Neural cell (in vitro differentiated cells): ENCODE measurements at regions not wholly inside any gene's neighbourhood (a gene's known extent, or its start where the extent isn't known, plus 50 kb on each side); places are given as distances from the start of the nearest gene placed in this dataset.

Experiments
- POLR2AphosphoS5 ChIP-seq: IDR thresholded peaks from 2 replicates; pipeline ENCODE4 v1.6.1; 2012
- TF ChIP-seq, protein P1 (sequence below): fragments of 450-650 bp; IDR thresholded peaks from 2 replicates; pipeline ENCODE4 v1.5.1; 2014; ENCODE audit warnings: antibody characterized with exemption, mild to moderate bottlenecking, moderate library complexity; ENCODE audit not compliant: poor library complexity, severe bottlenecking

DNA sequence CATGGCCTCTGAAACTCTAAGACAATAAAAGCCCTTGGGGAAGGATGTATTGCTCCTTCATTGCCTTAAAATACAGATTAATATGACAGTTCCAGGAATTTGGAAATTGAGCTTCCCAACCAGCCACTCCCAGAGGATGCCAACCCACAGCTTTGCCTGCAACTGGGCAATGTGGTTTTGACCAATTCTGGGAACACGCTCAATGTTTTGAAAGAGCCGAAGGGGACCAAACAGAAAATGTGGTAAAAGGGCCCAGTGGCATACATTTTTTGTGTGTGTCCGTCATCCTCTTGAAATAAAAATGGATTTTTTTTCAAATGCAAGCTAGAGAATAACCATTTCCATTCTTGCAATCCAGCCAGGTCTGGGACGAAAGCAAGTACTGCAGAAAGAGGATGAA is 88.3 kb upstream of the PLEKHG7 start:
- no peak for TF ChIP-seq POLR2AphosphoS5
- TF ChIP-seq, protein P1, sequence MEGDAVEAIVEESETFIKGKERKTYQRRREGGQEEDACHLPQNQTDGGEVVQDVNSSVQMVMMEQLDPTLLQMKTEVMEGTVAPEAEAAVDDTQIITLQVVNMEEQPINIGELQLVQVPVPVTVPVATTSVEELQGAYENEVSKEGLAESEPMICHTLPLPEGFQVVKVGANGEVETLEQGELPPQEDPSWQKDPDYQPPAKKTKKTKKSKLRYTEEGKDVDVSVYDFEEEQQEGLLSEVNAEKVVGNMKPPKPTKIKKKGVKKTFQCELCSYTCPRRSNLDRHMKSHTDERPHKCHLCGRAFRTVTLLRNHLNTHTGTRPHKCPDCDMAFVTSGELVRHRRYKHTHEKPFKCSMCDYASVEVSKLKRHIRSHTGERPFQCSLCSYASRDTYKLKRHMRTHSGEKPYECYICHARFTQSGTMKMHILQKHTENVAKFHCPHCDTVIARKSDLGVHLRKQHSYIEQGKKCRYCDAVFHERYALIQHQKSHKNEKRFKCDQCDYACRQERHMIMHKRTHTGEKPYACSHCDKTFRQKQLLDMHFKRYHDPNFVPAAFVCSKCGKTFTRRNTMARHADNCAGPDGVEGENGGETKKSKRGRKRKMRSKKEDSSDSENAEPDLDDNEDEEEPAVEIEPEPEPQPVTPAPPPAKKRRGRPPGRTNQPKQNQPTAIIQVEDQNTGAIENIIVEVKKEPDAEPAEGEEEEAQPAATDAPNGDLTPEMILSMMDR, result no peak
